ENCODE measurements at regions not wholly inside any gene's neighbourhood (a gene's known extent, or its start where the extent isn't known, plus 50 kb on each side); places are given as distances from the start of the nearest gene placed in this dataset.

DNA sequence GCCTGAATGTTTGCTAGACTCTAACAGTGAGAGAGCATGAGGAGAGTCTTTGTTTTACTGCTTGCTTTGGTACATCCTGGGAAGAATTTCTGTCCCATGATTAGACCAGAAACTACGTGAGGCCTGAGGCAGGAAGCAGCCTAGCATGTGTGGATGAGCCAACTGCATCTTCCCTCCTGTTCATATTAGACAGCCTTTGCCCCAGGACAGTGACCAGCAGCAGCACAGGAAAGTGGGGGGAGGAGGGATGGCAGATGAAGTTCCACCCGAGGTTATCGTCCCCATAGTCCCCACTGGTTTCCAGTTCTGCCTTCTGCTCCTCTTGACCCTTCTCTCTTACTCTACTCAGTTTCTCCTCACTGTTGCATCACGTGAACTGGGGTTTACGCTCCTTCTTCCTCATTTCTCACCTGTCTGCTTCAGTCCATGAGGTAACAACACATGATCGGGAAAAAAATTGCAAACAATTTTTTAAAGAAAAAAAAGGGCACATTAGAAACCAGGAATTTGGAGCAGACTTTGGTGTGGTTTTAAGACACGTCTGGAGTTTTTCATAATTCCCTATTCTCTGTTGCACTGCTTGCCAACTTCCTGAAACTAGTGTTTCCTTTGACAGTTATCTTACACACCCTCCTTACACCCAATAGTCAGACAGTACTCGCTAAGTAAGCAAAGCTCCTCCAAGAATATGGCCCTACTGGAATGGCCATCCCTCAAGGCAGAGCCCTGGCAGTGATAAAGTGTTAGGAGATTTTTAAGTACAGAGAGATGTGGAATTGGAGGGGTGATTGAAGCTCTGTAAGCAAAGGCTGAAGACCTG lies 84.1 kb downstream of the SNX18 start:
- Histone ChIP-seq H3K4me3 (no peak overlapping the region), H3K4me1 (ENCODE audit: insufficient read depth) (no peaks in the 10 kb centered on the region), H3F3A (replicated peaks; ENCODE audit: low read depth) (no peaks in the 10 kb centered on the region), H2AFZ (no peak overlapping the region), H4K20me1 (replicated peaks; ENCODE audit: insufficient read depth) (no peaks in the 10 kb centered on the region), H3K27me3 (ENCODE audit: insufficient read depth) (no peaks in the 10 kb centered on the region), H3K36me3 (ENCODE audit: insufficient read depth) (no peaks in the 10 kb centered on the region), H3K79me2 (replicated peaks; ENCODE audit: insufficient read depth) (no peaks in the 10 kb centered on the region), H3K9me2 (ENCODE audit: insufficient read depth) (no peaks in the 10 kb centered on the region), H3K4me2 (no peak overlapping the region), H3K27ac (ENCODE audit: low read depth) (no peak overlapping the region)
- H3K27me3 Mint-ChIP-seq (ENCODE audit: insufficient read depth, low read depth, poor library complexity) = no peaks in the 10 kb centered on the region
- H3K4me1 Mint-ChIP-seq = no peaks in the 10 kb centered on the region
- peaks cover 14% of the 10 kb centered on the region for H3K9me3 Mint-ChIP-seq
- no peaks in the 10 kb centered on the region for H3K36me3 Mint-ChIP-seq (ENCODE audit: low read depth)
- no peak overlapping the region for H3K4me3 Mint-ChIP-seq
- H3K27ac Mint-ChIP-seq = no peak overlapping the region
- no peak for ATAC-seq
- no peak for DNase-seq (ENCODE audit: low spot score)
- no peak for TF ChIP-seq EZH2 (IDR thresholded peaks at IDR 0.05; ENCODE audit: low read depth, unreplicated experiment)
- no peak for TF ChIP-seq JUNB (IDR thresholded peaks at IDR 0.05; ENCODE audit: unreplicated experiment)

Data from GM23338 (cell line).